ENCODE measurements at regions not wholly inside any gene's neighbourhood (a gene's known extent, or its start where the extent isn't known, plus 50 kb on each side); places are given as distances from the start of the nearest gene placed in this dataset.

GRCh38 chr3:147962408-147963164, 553.4 kb downstream of the ZIC1 start:
- Mint-ChIP-seq H3K4me1 (no peaks in the 10 kb centered on the region), H3K36me3 (no peaks in the 10 kb centered on the region), H3K4me3 (no peak overlapping the region), H3K27me3 (no peaks in the 10 kb centered on the region), H3K27ac (no peak overlapping the region), H3K9me3 (no peaks in the 10 kb centered on the region)
- no peak for DNase-seq

GRCh38 chr3:147963711-147964110, 554.5 kb downstream of the ZIC1 start:
- H3K9me3 Mint-ChIP-seq: no peaks in the 10 kb centered on the region

DNA sequence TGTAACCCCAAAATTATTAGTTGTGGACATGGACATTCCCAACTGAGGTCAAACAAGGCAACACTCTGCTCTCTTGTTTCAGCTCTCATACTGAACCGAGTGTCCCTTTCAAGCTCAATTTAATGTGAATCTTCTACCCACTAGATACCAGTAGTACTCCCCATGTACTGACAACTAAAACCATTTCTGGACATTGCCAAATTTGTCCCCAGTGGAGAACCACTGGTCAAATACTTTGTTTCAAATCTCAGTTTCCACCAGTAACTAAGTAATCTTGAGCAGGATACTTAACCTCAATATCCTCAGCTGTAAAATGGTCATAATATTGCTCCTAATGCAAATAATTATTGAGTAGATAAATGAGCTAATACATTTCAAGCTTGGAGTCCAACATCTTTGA, 566.0 kb downstream of the ZIC1 start:
- Mint-ChIP-seq H3K27me3 (no peaks in the 10 kb centered on the region), H3K9me3 (peaks cover 11% of the 10 kb centered on the region), H3K36me3 (no peaks in the 10 kb centered on the region), H3K4me3 (no peak overlapping the region), H3K27ac (no peak overlapping the region), H3K4me1 (no peaks in the 10 kb centered on the region)
- DNase-seq: no peak

More at GRCh38 chr3:147963711-147964110, 554.5 kb downstream of the ZIC1 start:
- no peak overlapping the region for H3K4me3 Mint-ChIP-seq
- no peaks in the 10 kb centered on the region for H3K36me3 Mint-ChIP-seq
- DNase-seq: no peak
- H3K27me3 Mint-ChIP-seq: no peaks in the 10 kb centered on the region
- no peaks in the 10 kb centered on the region for H3K4me1 Mint-ChIP-seq
- no peak overlapping the region for H3K27ac Mint-ChIP-seq

DNA sequence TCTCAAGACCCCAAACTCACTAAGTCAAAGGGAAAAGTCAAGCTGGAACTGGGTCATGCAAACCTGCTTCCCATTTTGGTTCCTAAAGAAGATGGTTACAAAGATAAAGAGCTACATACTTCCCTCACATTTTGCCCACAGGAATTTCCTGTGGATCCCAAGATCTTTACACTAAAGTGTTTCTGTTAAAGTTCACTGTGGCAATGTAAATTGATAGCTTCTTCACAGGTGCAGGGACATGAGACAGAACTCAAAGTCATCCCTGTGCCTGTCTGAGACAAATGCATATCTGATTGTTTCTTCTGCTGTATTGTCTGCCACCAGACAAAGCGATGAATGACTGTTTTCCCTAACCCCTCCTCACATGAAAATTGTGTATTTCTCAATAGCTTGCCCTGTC, 567.8 kb downstream of the ZIC1 start:
- Mint-ChIP-seq H3K9me3 (peaks cover 13% of the 10 kb centered on the region), H3K27ac (no peak overlapping the region), H3K4me1 (no peaks in the 10 kb centered on the region), H3K4me3 (no peak overlapping the region), H3K27me3 (no peaks in the 10 kb centered on the region), H3K36me3 (no peaks in the 10 kb centered on the region)
- DNase-seq: no peak

DNA sequence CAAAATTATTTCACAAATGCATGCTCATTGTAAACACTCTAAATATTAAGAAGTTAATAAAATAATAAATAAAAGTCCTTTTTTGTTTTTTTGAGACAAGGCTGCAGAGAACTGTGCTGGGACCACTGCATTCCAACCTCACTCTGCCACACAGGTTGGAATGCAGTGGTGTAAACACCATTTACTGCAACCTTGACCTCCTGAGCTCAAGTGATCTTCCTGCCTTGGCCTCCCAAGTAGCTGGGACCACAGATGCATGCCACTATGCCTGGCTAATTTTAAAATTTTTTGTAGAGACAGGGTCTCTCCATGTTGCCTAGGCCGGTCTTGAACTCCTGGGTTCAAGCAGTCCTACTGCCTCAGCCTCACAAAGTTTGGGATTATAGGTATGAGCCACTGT, 578.4 kb downstream of the ZIC1 start:
- Mint-ChIP-seq H3K9me3 (peaks cover 2% of the 10 kb centered on the region), H3K27ac (no peak overlapping the region), H3K4me1 (no peaks in the 10 kb centered on the region), H3K4me3 (no peak overlapping the region), H3K27me3 (no peaks in the 10 kb centered on the region), H3K36me3 (no peaks in the 10 kb centered on the region)
- DNase-seq: no peak

- no peaks in the 10 kb centered on the region for H3K4me1 Mint-ChIP-seq
- peaks cover 2% of the 10 kb centered on the region for H3K9me3 Mint-ChIP-seq
- H3K27me3 Mint-ChIP-seq: no peaks in the 10 kb centered on the region
- no peak for DNase-seq
- H3K27ac Mint-ChIP-seq: no peak overlapping the region
- no peaks in the 10 kb centered on the region for H3K36me3 Mint-ChIP-seq
- no peak overlapping the region for H3K4me3 Mint-ChIP-seq
Observed at GRCh38 chr3:147989344-147989743, 580.2 kb downstream of the ZIC1 start.

DNA sequence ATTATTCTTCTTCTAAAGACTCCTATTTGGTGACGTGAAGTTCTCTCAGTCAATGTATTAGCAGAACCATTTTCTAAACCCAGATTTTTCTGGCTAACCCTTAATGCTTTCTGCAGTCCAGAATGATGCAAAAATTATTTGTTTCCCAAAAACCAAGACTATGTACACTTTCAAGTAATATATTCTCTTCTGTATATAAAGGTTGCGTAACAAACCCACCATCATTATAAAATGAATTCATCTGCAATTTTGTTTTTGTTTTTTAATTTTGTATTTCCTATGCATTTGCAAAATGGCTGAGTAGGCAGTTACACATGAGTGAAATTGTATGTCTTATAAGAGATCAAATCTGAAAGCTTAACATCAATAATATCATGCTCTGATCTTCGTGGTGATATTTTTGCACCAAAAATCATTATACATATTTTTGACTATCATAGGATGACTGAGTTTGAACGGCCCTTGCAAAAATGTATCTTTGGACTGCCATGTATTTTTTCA, 593.6 kb downstream of the ZIC1 start:
- H3K36me3 Mint-ChIP-seq: no peaks in the 10 kb centered on the region
- no peaks in the 10 kb centered on the region for H3K27me3 Mint-ChIP-seq
- no peak overlapping the region for H3K4me3 Mint-ChIP-seq
- H3K4me1 Mint-ChIP-seq: no peaks in the 10 kb centered on the region
- H3K9me3 Mint-ChIP-seq: peaks cover 9% of the 10 kb centered on the region
- DNase-seq: no peak
- no peak overlapping the region for H3K27ac Mint-ChIP-seq

- no peaks in the 10 kb centered on the region for H3K36me3 Mint-ChIP-seq
- H3K4me1 Mint-ChIP-seq: no peaks in the 10 kb centered on the region
- H3K9me3 Mint-ChIP-seq: peaks cover 8% of the 10 kb centered on the region
- H3K4me3 Mint-ChIP-seq: no peak overlapping the region
- DNase-seq: no peak
- H3K27ac Mint-ChIP-seq: no peak overlapping the region
- no peaks in the 10 kb centered on the region for H3K27me3 Mint-ChIP-seq
Observed at GRCh38 chr3:148004331-148004730, 595.2 kb downstream of the ZIC1 start.

- Mint-ChIP-seq H3K27me3 (no peaks in the 10 kb centered on the region), H3K4me1 (no peaks in the 10 kb centered on the region), H3K27ac (no peak overlapping the region), H3K4me3 (no peak overlapping the region), H3K9me3 (peaks cover 7% of the 10 kb centered on the region), H3K36me3 (no peaks in the 10 kb centered on the region)
- DNase-seq: no peak
Observed at GRCh38 chr3:148005456-148005855, 596.3 kb downstream of the ZIC1 start.

- Mint-ChIP-seq H3K9me3 (peaks cover 7% of the 10 kb centered on the region), H3K36me3 (no peaks in the 10 kb centered on the region), H3K27me3 (no peaks in the 10 kb centered on the region), H3K4me3 (no peak overlapping the region), H3K4me1 (no peaks in the 10 kb centered on the region), H3K27ac (no peak overlapping the region)
- no peak for DNase-seq
Observed at GRCh38 chr3:148006508-148006907, 597.3 kb downstream of the ZIC1 start.

GRCh38 chr3:148008591-148008990, 599.4 kb downstream of the ZIC1 start:
- H3K4me3 Mint-ChIP-seq: no peak overlapping the region
- no peaks in the 10 kb centered on the region for H3K4me1 Mint-ChIP-seq
- H3K9me3 Mint-ChIP-seq: peaks cover 9% of the 10 kb centered on the region
- no peak overlapping the region for H3K27ac Mint-ChIP-seq
- H3K36me3 Mint-ChIP-seq: no peaks in the 10 kb centered on the region
- DNase-seq: no peak
- no peaks in the 10 kb centered on the region for H3K27me3 Mint-ChIP-seq

DNA sequence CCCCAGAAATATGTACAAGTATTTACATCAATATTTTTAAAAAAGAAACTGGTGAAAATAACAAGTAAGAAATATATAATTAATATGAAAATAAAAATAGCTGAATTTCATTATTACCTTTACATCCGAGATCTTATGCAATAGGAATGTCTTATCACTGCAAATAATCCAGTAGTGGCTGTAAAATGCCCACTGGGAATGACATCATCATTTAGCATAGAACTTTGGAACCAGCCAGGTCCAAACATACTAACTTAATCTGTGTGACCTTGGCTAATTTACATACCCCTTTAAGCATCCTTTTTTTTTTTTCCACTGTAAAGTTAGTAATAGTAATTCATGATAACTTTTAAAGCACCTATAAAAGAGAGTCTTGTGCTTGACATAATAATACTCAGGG, 611.7 kb downstream of the ZIC1 start:
- H3K36me3 Mint-ChIP-seq: no peaks in the 10 kb centered on the region
- H3K9me3 Mint-ChIP-seq: peaks cover 10% of the 10 kb centered on the region
- H3K4me3 Mint-ChIP-seq: no peak overlapping the region
- H3K27me3 Mint-ChIP-seq: no peaks in the 10 kb centered on the region
- no peak overlapping the region for H3K27ac Mint-ChIP-seq
- no peaks in the 10 kb centered on the region for H3K4me1 Mint-ChIP-seq
- DNase-seq: no peak

- no peaks in the 10 kb centered on the region for H3K36me3 Mint-ChIP-seq
- no peak overlapping the region for H3K27ac Mint-ChIP-seq
- DNase-seq: no peak
- H3K9me3 Mint-ChIP-seq: peaks cover 10% of the 10 kb centered on the region
- no peaks in the 10 kb centered on the region for H3K4me1 Mint-ChIP-seq
- H3K27me3 Mint-ChIP-seq: no peaks in the 10 kb centered on the region
- H3K4me3 Mint-ChIP-seq: no peak overlapping the region
Observed at GRCh38 chr3:148021381-148021780, 612.2 kb downstream of the ZIC1 start.

DNA sequence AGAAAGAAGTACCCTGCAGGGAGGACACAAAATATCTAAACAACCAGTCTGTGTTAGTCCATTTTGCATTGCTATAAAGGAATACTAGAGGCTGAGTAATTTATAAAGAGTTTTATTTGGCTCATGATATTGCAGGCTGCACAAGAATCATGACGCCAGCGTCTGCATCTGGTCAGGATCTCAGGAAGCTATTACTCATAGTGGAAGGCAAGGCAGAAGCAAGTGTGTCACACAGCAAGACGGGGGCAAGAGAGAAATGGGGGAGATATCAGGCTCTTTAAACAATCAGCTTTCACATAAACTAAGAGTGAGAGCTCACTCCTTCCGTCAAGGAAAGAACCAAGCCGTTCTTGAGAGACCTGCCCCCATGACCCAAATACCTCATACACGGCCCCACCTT, 614.8 kb downstream of the ZIC1 start:
- H3K9me3 Mint-ChIP-seq: peaks cover 4% of the 10 kb centered on the region
- DNase-seq: no peak
- no peaks in the 10 kb centered on the region for H3K36me3 Mint-ChIP-seq
- H3K27me3 Mint-ChIP-seq: no peaks in the 10 kb centered on the region
- no peak overlapping the region for H3K4me3 Mint-ChIP-seq
- no peaks in the 10 kb centered on the region for H3K4me1 Mint-ChIP-seq
- no peak overlapping the region for H3K27ac Mint-ChIP-seq

GRCh38 chr3:148026009-148026588, 616.9 kb downstream of the ZIC1 start:
- no peak for DNase-seq
- H3K36me3 Mint-ChIP-seq: no peaks in the 10 kb centered on the region
- no peaks in the 10 kb centered on the region for H3K27me3 Mint-ChIP-seq
- H3K9me3 Mint-ChIP-seq: peaks cover 2% of the 10 kb centered on the region
- H3K27ac Mint-ChIP-seq: no peak overlapping the region
- H3K4me3 Mint-ChIP-seq: no peak overlapping the region
- no peaks in the 10 kb centered on the region for H3K4me1 Mint-ChIP-seq

- Mint-ChIP-seq H3K36me3 (no peaks in the 10 kb centered on the region), H3K4me1 (no peaks in the 10 kb centered on the region), H3K9me3 (peaks cover 2% of the 10 kb centered on the region), H3K27ac (no peak overlapping the region), H3K4me3 (no peak overlapping the region), H3K27me3 (no peaks in the 10 kb centered on the region)
- no peak for DNase-seq
Observed at GRCh38 chr3:148030975-148031374, 621.8 kb downstream of the ZIC1 start.

All from activated naive CD8-positive, alpha-beta T cell treated with anti-CD3 and anti-CD28 coated beads for 36 hours (primary cell).